B cell (primary cell): ENCODE measurements at regions not wholly inside any gene's neighbourhood (a gene's known extent, or its start where the extent isn't known, plus 50 kb on each side); places are given as distances from the start of the nearest gene placed in this dataset.

Experiments used
- ATAC-seq: fragments of 200-7000 bp; cut with Tn5 transposase; one replicate; pipeline ENCODE4 v1.10.0; 2021; ENCODE audit warnings: low read depth, mild to moderate bottlenecking, moderate number of reproducible peaks, moderate library complexity
- CTCF ChIA-PET: fragments of 350-600 bp; sonication (Branson Sonifier 250); formaldehyde crosslinking; loops from one replicate; lab custom pipeline; 2021; ENCODE audit warnings: antibody characterized with exemption, inconsistent platforms; lab: Charles Lee
- POLR2A ChIA-PET: fragments of 350-600 bp; sonication (Branson Sonifier 250); formaldehyde crosslinking; loops from one replicate; lab custom pipeline; 2021; ENCODE audit warnings: antibody characterized with exemption; lab: Charles Lee
- DNase-seq: peaks from one replicate; pipeline ENCODE4 v3.0.0; 2013
- H2AFZ ChIP-seq: 2 replicates; pipeline ENCODE4 v1.6.1; 2012; ENCODE audit warnings: mild to moderate bottlenecking, low read depth, low read length; ENCODE audit not compliant: insufficient read depth, poor library complexity, severe bottlenecking
- H3K27ac ChIP-seq, 2 donors: 1 replicate in 1 of 2; 2 replicates in 1 of 2; pipeline ENCODE4 v1.5.1; 2012 to 2013; ENCODE audit warnings: low read length in 2 of 2, mild to moderate bottlenecking in 2 of 2, moderate library complexity in 1 of 2
- H3K27me3 ChIP-seq, 4 experiments: fragments of 200-600 bp in 1 of 4; sonication (generic) in 1 of 4; replicated peaks in 1 of 4; 1 replicate in 2 of 4; 2 replicates in 2 of 4; pipeline versions ENCODE4 v1.6.1 to v1.7.0; 2013 to 2016; ENCODE audit warnings: low read length in 3 of 4, mild to moderate bottlenecking in 2 of 4, mixed read lengths in 1 of 4, moderate library complexity in 1 of 4; ENCODE audit not compliant: insufficient read depth in 4 of 4, control insufficient read depth in 3 of 4; ENCODE audit errors: control extremely low read depth in 1 of 4
- H3K36me3 ChIP-seq, 2 experiments: replicated peaks in 1 of 2; 1 replicate in 1 of 2; 2 replicates in 1 of 2; pipeline versions ENCODE4 v1.6.1 to v1.7.1; 2013; ENCODE audit warnings: low read length in 1 of 2; ENCODE audit not compliant: insufficient read depth in 2 of 2, control insufficient read depth in 1 of 2; ENCODE audit errors: control extremely low read depth in 1 of 2, extremely low read depth in 1 of 2
- H3K4me1 ChIP-seq, 2 donors: fragments of 200-600 bp in 1 of 2; sonication (generic) in 1 of 2; 1 replicate in 1 of 2; 2 replicates in 1 of 2; pipeline versions ENCODE4 v1.5.1 to v1.6.1; 2013 to 2017; ENCODE audit warnings: low read length in 2 of 2; ENCODE audit not compliant: control insufficient read depth in 2 of 2, insufficient read depth in 2 of 2
- H3K4me2 ChIP-seq: replicated peaks from 2 replicates; pipeline ENCODE3; 2012; ENCODE audit warnings: mild to moderate bottlenecking, low read depth, low read length; ENCODE audit not compliant: poor library complexity, severe bottlenecking
- H3K4me3 ChIP-seq, 5 experiments: fragments of 200-600 bp in 1 of 5; sonication (generic) in 1 of 5; 1 replicate in 3 of 5; 2 replicates in 2 of 5; pipeline versions ENCODE4 v1.5.1 to v1.7.0; 2011 to 2016; ENCODE audit warnings: low read length in 4 of 5, mild to moderate bottlenecking in 4 of 5, low read depth in 2 of 5, control low read depth in 1 of 5, moderate library complexity in 1 of 5; ENCODE audit not compliant: insufficient read depth in 1 of 5; ENCODE audit errors: control extremely low read depth in 1 of 5, extremely low read depth in 1 of 5
- H3K79me2 ChIP-seq: fragments of 200-600 bp; sonication (generic); one replicate; pipeline ENCODE4 v1.6.0; 2016; ENCODE audit warnings: low read length; ENCODE audit not compliant: control insufficient read depth, insufficient read depth
- H3K9ac ChIP-seq: fragments of 200-600 bp; sonication (generic); 2 replicates; pipeline ENCODE4 v1.6.1; 2017; ENCODE audit warnings: mild to moderate bottlenecking, low read length, moderate library complexity
- H3K9me3 ChIP-seq, 3 donors: one replicate each; pipeline versions ENCODE4 v1.6.1 to v1.7.1; 2013; ENCODE audit warnings: low read length in 2 of 3; ENCODE audit not compliant: control insufficient read depth in 2 of 3, insufficient read depth in 1 of 3; ENCODE audit errors: control extremely low read depth in 1 of 3
- H4K20me1 ChIP-seq: 2 replicates; pipeline ENCODE4 v1.6.0; 2012; ENCODE audit warnings: mild to moderate bottlenecking, low read length; ENCODE audit not compliant: insufficient read depth, control insufficient read depth, poor library complexity, severe bottlenecking
- H3K27ac Mint-ChIP-seq: one replicate; pipeline ENCODE4 v1.8.0; 2021; ENCODE audit warnings: mixed read lengths
- H3K27me3 Mint-ChIP-seq: one replicate; pipeline ENCODE4 v1.8.0; 2021; ENCODE audit warnings: mixed read lengths
- H3K4me1 Mint-ChIP-seq: one replicate; pipeline ENCODE4 v1.8.0; 2021; ENCODE audit warnings: mixed read lengths
- H3K4me3 Mint-ChIP-seq: one replicate; pipeline ENCODE4 v1.8.0; 2021; ENCODE audit warnings: mixed read lengths
- H3K9me3 Mint-ChIP-seq: one replicate; pipeline ENCODE4 v1.8.0; 2022; ENCODE audit warnings: mixed read lengths; ENCODE audit not compliant: insufficient read depth
- CTCF ChIP-seq: fragments of 200-600 bp; IDR thresholded peaks from one replicate; pipeline ENCODE4 v1.8.0; 2022; ENCODE audit warnings: antibody characterized with exemption, mild to moderate bottlenecking
- EZH2 ChIP-seq: IDR thresholded peaks from 2 replicates; pipeline ENCODE4 v1.6.1; 2012; ENCODE audit warnings: borderline replicate concordance, low read depth, mild to moderate bottlenecking, moderate library complexity, low read length; ENCODE audit not compliant: insufficient read depth, poor library complexity, severe bottlenecking
- WGBS: methylation state at CpG from one replicate; pipeline ENCODE4 v1.1.5; 2013; ENCODE audit warnings: missing lambda C conversion rate; ENCODE audit not compliant: insufficient coverage; 5-methylcytosine and 5-hydroxymethylcytosine counted together
- intact Hi-C: fragments of 100-400 bp; cut with micrococcal nuclease; formaldehyde crosslinking; loops from one replicate; pipeline ENCODE4 v1.10.0; 2022

- WGBS, result 95% methylated on average over 16 of the region's 17 CpGs
- H3K27ac Mint-ChIP-seq, result no peak overlapping the region
- no peaks in the 10 kb centered on the region for H3K4me1 Mint-ChIP-seq
- H4K20me1 ChIP-seq, result no peaks in the 10 kb centered on the region
- H3K9me3 Mint-ChIP-seq, result peaks cover 3% of the 10 kb centered on the region
- H3K27ac ChIP-seq, result no peak overlapping the region
- no peak for DNase-seq
- no peak overlapping the region for H3K4me3 Mint-ChIP-seq
- TF ChIP-seq CTCF, result no peak
- TF ChIP-seq EZH2, result no peak
- POLR2A ChIA-PET, result no interaction called here
- no peaks in the 10 kb centered on the region for H3K4me1 ChIP-seq
- peaks cover 0 to 29% (median 0%) of the 10 kb centered on the region in 3 donors for H3K9me3 ChIP-seq
- no peaks in the 10 kb centered on the region for H3K36me3 ChIP-seq
- no peak overlapping the region for H3K4me2 ChIP-seq
- H3K9ac ChIP-seq, result no peak overlapping the region
- no peaks in the 10 kb centered on the region for H3K79me2 ChIP-seq
- no peaks in the 10 kb centered on the region for H3K27me3 ChIP-seq
- H3K4me3 ChIP-seq, result no peak overlapping the region
- H3K27me3 Mint-ChIP-seq, result no peaks in the 10 kb centered on the region
- no peak overlapping the region for H2AFZ ChIP-seq
- intact Hi-C loops, result no loop called here
- ATAC-seq, result no peak
- CTCF ChIA-PET, result no interaction called here
Observed at GRCh38 chr6:48983377-48983776, 479.7 kb downstream of the MMUT start.

GRCh38 chr6:48979806-48980205 is 483.2 kb downstream of the MMUT start:
- peaks cover 5% of the 10 kb centered on the region for H3K9me3 Mint-ChIP-seq
- no peak overlapping the region for H3K27ac ChIP-seq
- H3K9ac ChIP-seq, result no peak overlapping the region
- no peaks in the 10 kb centered on the region for H3K27me3 ChIP-seq
- H3K4me1 Mint-ChIP-seq, result no peaks in the 10 kb centered on the region
- no peak overlapping the region for H3K4me3 ChIP-seq
- no peak for ATAC-seq
- H3K79me2 ChIP-seq, result no peaks in the 10 kb centered on the region
- ChIA-PET CTCF (no interaction called here), POLR2A (no interaction called here)
- peaks cover 0 to 21% (median 0%) of the 10 kb centered on the region in 3 donors for H3K9me3 ChIP-seq
- no peaks in the 10 kb centered on the region for H3K4me1 ChIP-seq
- TF ChIP-seq CTCF (no peak), EZH2 (no peak)
- no peak overlapping the region for H3K4me3 Mint-ChIP-seq
- no peaks in the 10 kb centered on the region for H3K36me3 ChIP-seq
- H3K27ac Mint-ChIP-seq, result no peak overlapping the region
- WGBS, result 87% methylated on average over 2 of the region's 2 CpGs
- H4K20me1 ChIP-seq, result no peaks in the 10 kb centered on the region
- H3K27me3 Mint-ChIP-seq, result no peaks in the 10 kb centered on the region
- H3K4me2 ChIP-seq, result no peak overlapping the region
- intact Hi-C loops, result no loop called here
- H2AFZ ChIP-seq, result no peak overlapping the region
- DNase-seq, result no peak
